ENCODE measurements at regions not wholly inside any gene's neighbourhood (a gene's known extent, or its start where the extent isn't known, plus 50 kb on each side); places are given as distances from the start of the nearest gene placed in this dataset.
"Not testable (repeated sequence)": the region's sequence is repeated elsewhere in the genome, so short reads cannot be mapped to it uniquely, and the experiment has no call there.

DNA sequence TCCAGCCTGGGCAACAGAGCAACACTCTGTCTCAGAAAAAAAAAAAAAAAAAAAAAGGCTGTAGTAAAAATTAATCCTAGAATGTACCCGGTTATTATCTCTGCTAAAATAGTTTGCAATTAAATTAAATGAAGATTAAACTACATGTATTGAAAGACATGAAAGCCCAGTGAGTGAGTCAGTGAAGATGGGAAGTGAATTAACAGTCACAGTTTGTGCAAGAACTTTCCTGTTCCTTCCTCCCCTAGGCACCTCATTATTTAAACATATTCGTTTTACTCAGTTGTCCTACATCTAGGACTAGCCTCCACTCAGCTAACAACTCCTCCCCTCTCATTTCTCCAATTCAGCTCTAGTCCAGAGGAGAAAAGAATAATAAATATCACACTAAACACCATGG, 88.2 kb downstream of the CDRT15L2 start:
- H3K27ac ChIP-seq; H3K36me3 ChIP-seq; H3K4me1 ChIP-seq; H3K4me3 ChIP-seq; DNase-seq; H3K9me3 ChIP-seq; H3K27me3 ChIP-seq; intact Hi-C loops (cut with DNase I): not testable (repeated sequence)
- 64 to 77% methylated on average over 2 of the region's 2 CpGs for WGBS, 2 donors

GRCh38 chr17:20668316-20668715, 88.8 kb downstream of the CDRT15L2 start:
- H3K27ac ChIP-seq; H3K9me3 ChIP-seq; H3K4me3 ChIP-seq; DNase-seq; H3K36me3 ChIP-seq; intact Hi-C loops (cut with DNase I); H3K4me1 ChIP-seq; H3K27me3 ChIP-seq: not testable (repeated sequence)
- 49 to 65% methylated on average over 4 of the region's 4 CpGs for WGBS, 2 donors

GRCh38 chr17:20668868-20669267, 89.3 kb downstream of the CDRT15L2 start:
- H3K4me1 ChIP-seq; DNase-seq; H3K27me3 ChIP-seq; H3K4me3 ChIP-seq; intact Hi-C loops (cut with DNase I); H3K9me3 ChIP-seq; H3K36me3 ChIP-seq; H3K27ac ChIP-seq: not testable (repeated sequence)

DNA sequence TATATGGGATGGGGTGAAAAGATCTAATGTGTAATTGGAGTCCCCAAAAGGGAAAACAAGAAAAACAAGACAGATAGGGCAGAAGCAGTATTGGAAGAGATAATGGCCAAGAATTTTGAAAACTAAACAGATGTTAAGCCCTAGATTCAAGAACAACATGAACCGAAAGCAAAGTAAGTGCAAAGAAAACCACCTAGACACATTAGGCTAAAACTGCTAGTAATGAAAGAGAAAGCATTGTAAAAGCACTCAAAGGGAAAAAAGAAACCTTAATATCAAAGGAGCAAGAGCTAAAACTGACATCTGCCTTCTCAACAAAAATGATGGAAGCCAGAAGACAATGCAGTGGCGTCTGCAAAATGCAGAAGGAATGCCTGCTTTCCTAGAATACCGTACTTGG, 91.0 kb downstream of the CDRT15L2 start:
- H3K4me3 ChIP-seq; H3K9me3 ChIP-seq; H3K27me3 ChIP-seq; H3K27ac ChIP-seq; H3K36me3 ChIP-seq; H3K4me1 ChIP-seq; intact Hi-C loops (cut with DNase I); DNase-seq: not testable (repeated sequence)
- WGBS, 2 donors: no CpG with 5 or more reads among the region's 3 CpGs

DNA sequence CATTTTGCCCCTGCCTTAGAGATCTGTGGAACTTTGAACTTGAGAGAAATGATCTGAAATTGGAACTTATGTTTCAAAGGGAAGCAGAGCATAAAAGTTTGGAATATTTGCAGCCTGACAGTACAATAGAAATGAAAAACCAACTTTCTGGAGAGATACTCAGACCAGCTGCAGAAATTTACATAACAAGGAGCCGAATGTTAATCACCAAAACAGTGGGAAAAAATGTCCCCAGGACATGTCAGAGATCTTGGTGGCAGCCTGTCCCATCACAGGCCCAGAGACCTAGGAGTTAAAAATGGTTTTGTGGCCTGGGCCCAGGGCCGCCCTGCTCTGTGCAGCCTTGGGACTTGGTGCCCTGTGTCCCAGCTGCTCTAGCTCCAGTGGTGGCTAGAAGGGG, 94.8 kb downstream of the CDRT15L2 start:
- 88 to 95% methylated on average over 2 of the region's 2 CpGs for WGBS, 2 donors
- H3K27me3 ChIP-seq; H3K4me3 ChIP-seq; H3K9me3 ChIP-seq; H3K36me3 ChIP-seq; H3K27ac ChIP-seq; H3K4me1 ChIP-seq; DNase-seq; intact Hi-C loops (cut with DNase I): not testable (repeated sequence)

GRCh38 chr17:20675707-20676106, 96.2 kb downstream of the CDRT15L2 start:
- H3K36me3 ChIP-seq; H3K4me3 ChIP-seq; H3K27ac ChIP-seq; H3K4me1 ChIP-seq; intact Hi-C loops (cut with DNase I); H3K27me3 ChIP-seq; DNase-seq; H3K9me3 ChIP-seq: not testable (repeated sequence)
- WGBS, 2 donors: 62 to 73% methylated on average over 2 of the region's 2 CpGs

GRCh38 chr17:20676656-20677055, 97.1 kb downstream of the CDRT15L2 start:
- H3K4me1 ChIP-seq; DNase-seq; intact Hi-C loops (cut with DNase I); H3K4me3 ChIP-seq; H3K9me3 ChIP-seq; H3K27ac ChIP-seq; H3K27me3 ChIP-seq; H3K36me3 ChIP-seq: not testable (repeated sequence)
- 72 to 77% methylated on average over 1 of the region's 1 CpG for WGBS, 2 donors

DNA sequence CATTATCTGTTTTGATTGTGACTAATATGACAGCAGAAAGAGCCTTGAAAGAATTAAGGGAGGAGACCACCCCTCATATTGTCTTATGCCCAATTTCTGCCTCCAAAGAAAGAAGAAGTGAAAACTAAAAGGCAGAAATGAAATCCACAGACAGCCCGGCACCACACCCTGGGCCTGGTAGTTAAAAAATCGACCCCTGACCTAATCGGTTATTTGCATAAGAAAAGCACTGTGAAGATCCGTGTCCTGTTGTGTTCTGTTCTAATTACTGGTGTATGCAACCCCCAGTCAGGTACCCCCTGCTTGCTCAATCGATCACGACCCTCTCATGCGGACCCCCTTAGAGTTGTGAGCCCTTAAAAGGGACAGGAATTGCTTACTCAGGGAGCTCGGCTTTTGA, 97.9 kb downstream of the CDRT15L2 start:
- WGBS, 2 donors: 73% methylated on average over 8 of the region's 8 CpGs
- H3K9me3 ChIP-seq; intact Hi-C loops (cut with DNase I); H3K4me3 ChIP-seq; H3K27me3 ChIP-seq; H3K27ac ChIP-seq; H3K4me1 ChIP-seq; H3K36me3 ChIP-seq; DNase-seq: not testable (repeated sequence)

DNA sequence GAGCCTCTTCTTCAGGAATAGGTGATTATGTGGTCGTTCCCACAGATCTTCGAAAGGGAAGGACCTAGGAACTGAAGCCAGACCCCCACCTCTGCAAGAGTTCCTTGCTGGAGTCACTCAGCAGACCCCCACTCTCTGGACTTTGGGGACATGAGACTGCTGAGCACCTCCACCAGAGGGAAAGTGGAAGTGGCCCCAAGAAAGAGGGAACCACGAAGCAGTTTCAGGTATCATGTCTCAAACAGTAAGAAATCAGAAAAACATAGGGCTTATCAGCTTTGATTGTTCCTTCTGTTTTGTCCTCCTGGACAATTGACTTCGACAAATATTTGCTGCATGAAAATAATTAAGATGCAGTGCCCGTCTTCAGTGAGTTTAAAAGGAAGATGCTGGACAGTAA, 98.9 kb downstream of the CDRT15L2 start:
- intact Hi-C loops (cut with DNase I); DNase-seq; H3K4me1 ChIP-seq; H3K27ac ChIP-seq; H3K36me3 ChIP-seq; H3K9me3 ChIP-seq; H3K27me3 ChIP-seq; H3K4me3 ChIP-seq: not testable (repeated sequence)
- WGBS, 2 donors: 84 to 89% methylated on average over 5 of the region's 5 CpGs

DNA sequence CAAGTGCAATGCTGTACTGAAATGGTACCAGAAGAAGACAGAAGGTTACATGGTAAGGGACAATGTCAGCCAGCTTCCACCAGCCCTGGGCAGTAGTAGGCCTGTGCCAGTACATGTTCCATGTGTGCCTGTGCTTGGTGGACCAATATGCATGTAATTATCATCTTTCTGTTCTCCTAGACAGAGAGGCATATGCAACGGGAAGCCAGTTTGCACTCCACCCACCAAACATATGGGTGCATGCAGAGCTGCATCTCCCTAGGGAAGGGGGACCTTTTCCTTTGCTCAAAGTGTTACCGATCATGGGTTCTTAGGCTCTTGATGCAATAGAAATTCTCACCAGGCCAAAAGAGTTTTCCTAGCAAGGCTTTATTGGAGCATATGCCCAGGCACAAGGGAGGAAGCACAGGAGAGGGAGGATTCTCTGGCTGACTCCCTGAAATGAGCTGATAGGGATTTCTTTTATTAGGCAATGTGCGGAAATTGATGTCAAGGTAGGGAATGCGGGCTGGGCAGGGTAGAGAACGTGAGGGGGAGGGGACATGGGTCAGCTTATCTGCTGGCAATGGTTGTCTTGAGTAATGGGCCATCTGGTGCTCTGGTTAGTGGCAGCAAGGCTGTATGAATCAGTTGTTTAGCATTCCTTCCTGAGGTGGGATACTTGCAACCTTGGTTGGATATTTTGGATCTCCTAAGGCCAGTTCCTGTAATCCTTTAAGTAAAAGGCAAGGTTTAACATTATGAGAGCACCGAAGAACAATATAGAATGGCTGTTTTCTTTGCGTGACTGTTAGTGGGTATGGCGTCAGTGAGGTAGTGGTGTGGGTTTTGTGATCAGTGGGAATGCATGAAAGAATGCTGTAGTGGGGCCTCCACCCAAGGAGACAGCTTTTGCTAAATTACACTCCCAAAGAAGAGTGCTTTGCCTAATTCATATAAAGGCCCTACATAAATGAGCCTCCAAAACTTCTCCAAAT, 102.5 kb downstream of the CDRT15L2 start:
- H3K27ac ChIP-seq; intact Hi-C loops (cut with DNase I); H3K27me3 ChIP-seq; H3K4me1 ChIP-seq; DNase-seq; H3K4me3 ChIP-seq; H3K36me3 ChIP-seq; H3K9me3 ChIP-seq: not testable (repeated sequence)
- WGBS, 2 donors: 88 to 90% methylated on average over 8 of the region's 8 CpGs

- H3K9me3 ChIP-seq; intact Hi-C loops (cut with DNase I); H3K4me1 ChIP-seq; H3K27ac ChIP-seq; DNase-seq; H3K36me3 ChIP-seq; H3K4me3 ChIP-seq; H3K27me3 ChIP-seq: not testable (repeated sequence)
- WGBS, 2 donors: 95 to 97% methylated on average over 3 of the region's 4 CpGs
Observed at GRCh38 chr17:20683651-20684229, 104.2 kb downstream of the CDRT15L2 start.

- DNase-seq; H3K27me3 ChIP-seq; H3K27ac ChIP-seq; H3K4me3 ChIP-seq; H3K4me1 ChIP-seq; intact Hi-C loops (cut with DNase I); H3K9me3 ChIP-seq; H3K36me3 ChIP-seq: not testable (repeated sequence)
- WGBS, 2 donors: 96 to 97% methylated on average over 27 to 28 of the region's 32 CpGs
Observed at GRCh38 chr17:20684975-20685374, 105.5 kb downstream of the CDRT15L2 start.

DNA sequence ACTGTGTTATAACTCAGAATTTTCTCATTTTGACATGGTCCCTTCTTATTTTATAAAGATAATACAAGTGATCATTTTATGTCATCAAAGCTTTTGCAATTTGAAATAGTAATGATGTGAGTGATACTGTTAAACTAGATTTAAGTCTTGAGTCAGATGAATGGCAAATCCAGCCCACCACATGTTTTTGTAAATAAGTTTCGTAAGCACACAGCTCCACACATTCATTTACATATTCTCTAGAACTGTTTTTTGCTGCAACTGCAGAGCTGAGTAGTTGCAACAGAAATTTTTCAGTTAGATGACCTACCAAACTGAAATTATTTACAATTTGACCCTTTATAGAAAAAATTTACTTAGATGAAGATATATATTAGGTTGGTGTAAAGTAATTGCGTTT, 108.1 kb downstream of the CDRT15L2 start:
- H3K27ac ChIP-seq; intact Hi-C loops (cut with DNase I); H3K4me3 ChIP-seq; DNase-seq; H3K4me1 ChIP-seq; H3K36me3 ChIP-seq; H3K9me3 ChIP-seq; H3K27me3 ChIP-seq: not testable (repeated sequence)
- no CpG with 5 or more reads among the region's 2 CpGs for WGBS, 2 donors
